ENCODE measurements at regions not wholly inside any gene's neighbourhood (a gene's known extent, or its start where the extent isn't known, plus 50 kb on each side); places are given as distances from the start of the nearest gene placed in this dataset.

GRCh38 chr5:9947944-9948343, 301.7 kb downstream of the ATPSCKMT start:
- TF ChIP-seq CTCF (IDR thresholded peaks at IDR 0.05) (no peak), POLR2A (IDR thresholded peaks at IDR 0.05) (no peak), POLR2AphosphoS5 (IDR thresholded peaks at IDR 0.05) (no peak)
